Fibroblast of lung (primary cell): ENCODE measurements at regions not wholly inside any gene's neighbourhood (a gene's known extent, or its start where the extent isn't known, plus 50 kb on each side); places are given as distances from the start of the nearest gene placed in this dataset.
"Not testable (repeated sequence)": the region's sequence is repeated elsewhere in the genome, so short reads cannot be mapped to it uniquely, and the experiment has no call there.

Experiments used
- DNase-seq, 2 donors: peaks; one replicate each; pipeline versions ENCODE4 v3.0.0 to v3.0.0-alpha.2; 2010; ENCODE audit warnings: low read depth in 2 of 2
- H2AFZ ChIP-seq: 2 replicates; pipeline ENCODE4 v1.5.1; 2012; ENCODE audit warnings: low read length, control low read depth, inconsistent platforms
- H3K27ac ChIP-seq: 2 replicates; pipeline ENCODE4 v1.5.1; 2011; ENCODE audit warnings: low read length, control low read depth; ENCODE audit not compliant: insufficient read depth
- H3K27me3 ChIP-seq: 2 replicates; pipeline ENCODE4 v1.5.1; 2011; ENCODE audit warnings: mild to moderate bottlenecking, low read length; ENCODE audit not compliant: control insufficient read depth, insufficient read depth
- H3K36me3 ChIP-seq: 2 replicates; pipeline ENCODE4 v1.5.1; 2011; ENCODE audit warnings: low read length; ENCODE audit not compliant: control insufficient read depth, insufficient read depth
- H3K4me1 ChIP-seq: 2 replicates; pipeline ENCODE4 v1.5.1; 2011; ENCODE audit warnings: low read length; ENCODE audit not compliant: control insufficient read depth, insufficient read depth; ENCODE audit errors: extremely low read depth
- H3K4me2 ChIP-seq: 2 replicates; pipeline ENCODE4 v1.5.1; 2011; ENCODE audit warnings: low read length, control low read depth; ENCODE audit not compliant: insufficient read depth; ENCODE audit errors: extremely low read depth
- H3K4me3 ChIP-seq, 4 experiments: fragments of 200-600 bp in 1 of 4; sonication (generic) in 1 of 4; replicated peaks in 1 of 4; 2 replicates each; pipeline ENCODE4 v1.5.1; 2011 to 2016; ENCODE audit warnings: low read length in 4 of 4, low read depth in 3 of 4, mild to moderate bottlenecking in 3 of 4, control low read depth in 2 of 4, inconsistent platforms in 1 of 4, mixed read lengths in 1 of 4; ENCODE audit not compliant: insufficient read depth in 1 of 4; ENCODE audit errors: control extremely low read depth in 1 of 4
- H3K79me2 ChIP-seq: 2 replicates; pipeline ENCODE4 v1.5.1; 2012; ENCODE audit warnings: mild to moderate bottlenecking, low read length, inconsistent platforms; ENCODE audit not compliant: control insufficient read depth, insufficient read depth
- H3K9ac ChIP-seq: 2 replicates; pipeline ENCODE4 v1.5.1; 2011; ENCODE audit warnings: mild to moderate bottlenecking, low read length, control low read depth; ENCODE audit not compliant: insufficient read depth
- H3K9me3 ChIP-seq: 2 replicates; pipeline ENCODE4 v1.5.1; 2012; ENCODE audit warnings: low read depth, low read length; ENCODE audit not compliant: control insufficient read depth, insufficient read depth
- H4K20me1 ChIP-seq: 2 replicates; pipeline ENCODE4 v1.5.1; 2011; ENCODE audit warnings: low read length; ENCODE audit not compliant: control insufficient read depth, insufficient read depth; ENCODE audit errors: extremely low read depth
- CTCF ChIP-seq, 2 donors: IDR thresholded peaks in 1 of 2; conservative IDR thresholded peaks in 1 of 2; 1 replicate in 1 of 2; 2 replicates in 1 of 2; pipeline ENCODE4 v1.5.1; 2011 to 2012; ENCODE audit warnings: low read length in 2 of 2, control low read depth in 1 of 2, inconsistent platforms in 1 of 2, low read depth in 1 of 2, mild to moderate bottlenecking in 1 of 2
- EZH2 ChIP-seq: IDR thresholded peaks from 2 replicates; pipeline ENCODE4 v1.5.1; 2012; ENCODE audit warnings: low read length, control low read depth, mild to moderate bottlenecking; ENCODE audit errors: missing control alignments

GRCh38 chr3:65005486-65005885 lies 317.7 kb upstream of the ADAMTS9 start:
- Histone ChIP-seq H3K79me2 (no peaks in the 10 kb centered on the region), H3K36me3 (no peaks in the 10 kb centered on the region), H3K4me1 (peaks cover 2% of the 10 kb centered on the region), H3K27ac (no peak overlapping the region), H3K4me2 (peak overlapping the region; percentile 45), H3K9ac (no peak overlapping the region), H3K4me3 (no peak overlapping the region), H3K9me3 (no peaks in the 10 kb centered on the region), H3K27me3 (no peaks in the 10 kb centered on the region), H2AFZ (no peak overlapping the region), H4K20me1 (no peaks in the 10 kb centered on the region)
- DNase-seq: peak; percentile 18 to 41
- no peak for TF ChIP-seq EZH2
- no peak for TF ChIP-seq CTCF (conservative IDR thresholded peaks at IDR 0.05 in 1 of 2, IDR thresholded peaks at IDR 0.05 in 1 of 2; ENCODE audit: low read depth in 1 of 2, low read length in 2 of 2)

- Histone ChIP-seq H3K4me3 (no peak overlapping the region), H3K4me2 (no peak overlapping the region), H4K20me1 (no peaks in the 10 kb centered on the region), H3K27me3 (no peaks in the 10 kb centered on the region), H3K79me2 (no peaks in the 10 kb centered on the region), H3K4me1 (peaks cover 2% of the 10 kb centered on the region), H2AFZ (no peak overlapping the region), H3K27ac (no peak overlapping the region), H3K9me3 (no peaks in the 10 kb centered on the region), H3K36me3 (no peaks in the 10 kb centered on the region), H3K9ac (no peak overlapping the region)
- TF ChIP-seq CTCF (conservative IDR thresholded peaks at IDR 0.05 in 1 of 2, IDR thresholded peaks at IDR 0.05 in 1 of 2; ENCODE audit: low read depth in 1 of 2, low read length in 2 of 2) (no peak), EZH2 (no peak)
- no peak for DNase-seq
Observed at GRCh38 chr3:65004795-65005295, 317.0 kb upstream of the ADAMTS9 start.

- H3K36me3 ChIP-seq: no peaks in the 10 kb centered on the region
- no peak overlapping the region for H3K9ac ChIP-seq
- no peak overlapping the region for H3K4me3 ChIP-seq
- no peaks in the 10 kb centered on the region for H3K9me3 ChIP-seq
- no peaks in the 10 kb centered on the region for H3K27me3 ChIP-seq
- no peak overlapping the region for H3K27ac ChIP-seq
- no peak overlapping the region for H3K4me2 ChIP-seq
- H3K79me2 ChIP-seq: no peaks in the 10 kb centered on the region
- H3K4me1 ChIP-seq: peaks cover 2% of the 10 kb centered on the region
- H2AFZ ChIP-seq: no peak overlapping the region
- H4K20me1 ChIP-seq: no peaks in the 10 kb centered on the region
- peak in 1 of 2 donors; percentile 35 for DNase-seq
- TF ChIP-seq CTCF (conservative IDR thresholded peaks at IDR 0.05 in 1 of 2, IDR thresholded peaks at IDR 0.05 in 1 of 2; ENCODE audit: low read depth in 1 of 2, low read length in 2 of 2) (no peak), EZH2 (no peak)
Observed at GRCh38 chr3:65004306-65004705, 316.5 kb upstream of the ADAMTS9 start.

DNA sequence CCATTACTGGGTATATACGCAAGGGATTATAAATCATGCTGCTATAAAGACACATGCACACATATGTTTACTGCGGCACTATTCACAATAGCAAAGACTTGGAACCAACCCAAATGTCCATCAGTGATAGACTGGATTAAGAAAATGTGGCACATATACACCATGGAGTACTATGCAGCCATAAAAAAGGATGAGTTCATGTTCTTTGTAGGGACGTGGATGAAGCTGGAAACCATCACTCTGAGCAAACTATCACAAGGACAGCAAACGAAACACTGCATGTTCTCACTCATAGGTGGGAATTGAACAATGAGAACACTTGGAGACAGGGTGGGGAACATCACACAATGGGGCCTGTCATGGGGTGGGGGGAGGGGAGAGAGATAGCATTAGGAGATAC lies 313.3 kb upstream of the ADAMTS9 start:
- not testable (repeated sequence) for DNase-seq, H3K9me3 ChIP-seq, H3K9ac ChIP-seq, H3K27ac ChIP-seq, H3K4me1 ChIP-seq, H3K27me3 ChIP-seq, H3K4me3 ChIP-seq, H3K79me2 ChIP-seq, H3K4me2 ChIP-seq, H4K20me1 ChIP-seq, H3K36me3 ChIP-seq, H2AFZ ChIP-seq
